Mucosa of gallbladder (tissue), 1 donor: ENCODE measurements at regions not wholly inside any gene's neighbourhood (a gene's known extent, or its start where the extent isn't known, plus 50 kb on each side); places are given as distances from the start of the nearest gene placed in this dataset.
"Not testable (repeated sequence)": the region's sequence is repeated elsewhere in the genome, so short reads cannot be mapped to it uniquely, and the experiment has no call there.

ENCODE experiments used
- DNase-seq: peaks from one replicate; pipeline ENCODE4 v3.0.0-alpha.2; 2020; ENCODE audit warnings: low spot score
- donor health status: DM: no; HTN: no; CAD: no.

GRCh38 chr2:154582694-154583093 is 115.8 kb upstream of the KCNJ3 start:
- not testable (repeated sequence) for DNase-seq

- not testable (repeated sequence) for DNase-seq
Observed at GRCh38 chr2:154583274-154583673, 115.2 kb upstream of the KCNJ3 start.

GRCh38 chr2:154587739-154588138 is 110.8 kb upstream of the KCNJ3 start:
- no peak for DNase-seq

- DNase-seq = no peak
Observed at GRCh38 chr2:154588838-154589237, 109.7 kb upstream of the KCNJ3 start.

GRCh38 chr2:154589514-154589913 is 109.0 kb upstream of the KCNJ3 start:
- no peak for DNase-seq

DNA sequence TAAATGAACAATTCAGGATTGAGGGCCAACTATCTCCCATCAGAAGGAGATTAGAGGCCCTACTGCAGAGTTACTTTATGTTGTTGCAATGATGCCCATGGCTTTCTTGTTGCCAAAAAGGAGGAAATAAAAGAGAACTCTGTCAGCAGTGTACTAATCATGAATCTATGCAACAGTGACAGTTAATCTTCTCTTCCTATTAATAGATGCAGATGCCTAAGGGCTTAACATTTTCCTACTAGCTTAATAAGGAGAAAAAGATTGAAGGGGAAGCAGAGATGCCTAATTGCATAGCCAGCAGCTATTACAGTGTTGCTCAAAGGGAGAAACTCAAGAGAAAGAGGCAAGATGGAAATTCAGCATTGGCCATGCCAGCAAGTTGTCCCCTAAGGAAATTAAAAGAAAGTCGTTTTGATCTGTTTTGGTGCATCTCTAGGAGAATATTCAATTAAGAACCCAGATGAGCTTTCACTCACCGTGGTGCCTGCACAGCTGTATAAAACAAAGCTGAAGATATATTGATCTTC is 107.1 kb upstream of the KCNJ3 start:
- no peak for DNase-seq

- no peak for DNase-seq
Observed at GRCh38 chr2:154599189-154599588, 99.3 kb upstream of the KCNJ3 start.

DNA sequence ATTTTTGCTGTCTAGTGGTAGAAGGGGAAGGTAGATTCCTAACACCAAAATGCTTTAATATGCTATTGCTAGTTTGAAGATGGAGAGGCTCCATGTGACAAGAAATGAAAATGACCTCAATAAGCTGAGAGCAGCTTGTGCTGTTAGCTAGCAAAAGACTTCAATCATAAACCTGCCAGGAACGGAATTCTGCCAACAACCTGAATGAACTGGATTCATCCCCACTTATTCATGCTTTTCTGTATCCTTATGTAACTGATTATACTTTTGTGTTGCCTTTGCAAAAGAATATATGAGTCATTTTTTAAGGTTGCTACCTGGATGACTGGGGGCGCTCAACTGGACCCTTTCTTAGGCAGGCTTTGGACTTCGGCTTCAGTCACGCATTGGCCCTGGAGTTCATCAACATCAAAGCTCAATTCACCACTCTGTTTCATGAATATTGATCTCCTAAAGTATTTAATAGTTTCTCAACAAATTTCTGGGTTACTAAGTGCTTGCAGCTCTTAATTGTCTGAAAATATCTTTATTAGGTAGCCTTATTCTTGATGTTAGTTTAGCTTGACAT is 97.5 kb upstream of the KCNJ3 start:
- DNase-seq = no peak

- DNase-seq = no peak
Observed at GRCh38 chr2:154603682-154604081, 94.8 kb upstream of the KCNJ3 start.

GRCh38 chr2:154608438-154608837 is 90.1 kb upstream of the KCNJ3 start:
- DNase-seq = no peak

DNA sequence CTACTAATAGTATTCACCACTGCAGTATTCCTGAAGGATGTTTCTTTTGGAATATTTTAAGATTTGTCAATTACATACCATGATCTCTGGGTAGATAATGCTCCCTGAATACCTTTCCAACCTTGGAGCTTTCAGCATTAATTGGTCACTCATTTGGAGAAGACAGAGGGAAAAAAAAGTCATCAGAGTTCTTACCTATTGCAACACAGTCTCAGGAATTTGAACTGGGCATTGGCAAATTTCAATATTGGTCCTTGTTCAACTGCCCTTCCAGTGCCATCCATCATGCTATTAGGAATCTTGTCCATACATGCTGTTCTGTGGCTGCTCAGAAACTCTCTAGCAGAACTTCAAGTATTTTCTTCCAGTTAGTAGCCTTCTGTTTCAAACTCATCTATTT is 83.6 kb upstream of the KCNJ3 start:
- no peak for DNase-seq

DNA sequence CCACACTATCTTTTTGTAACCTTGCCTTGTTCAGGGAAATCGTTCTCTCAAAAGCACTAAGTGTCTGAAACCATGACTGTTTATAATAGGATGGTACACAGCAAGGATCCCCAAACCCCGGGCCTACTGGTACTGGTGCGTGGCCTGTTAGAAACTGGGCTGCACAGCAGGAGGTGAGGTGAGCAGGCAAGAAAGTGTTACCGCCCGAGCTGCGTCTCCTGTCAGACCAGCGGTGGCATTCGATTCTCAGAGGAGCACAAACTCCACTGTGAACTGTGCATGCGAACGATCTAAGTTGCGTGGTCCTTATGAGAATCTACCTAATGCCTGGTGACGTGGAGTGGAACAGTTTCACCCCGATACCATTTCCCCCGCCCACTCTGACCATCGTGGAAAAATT is 81.8 kb upstream of the KCNJ3 start:
- DNase-seq = no peak

GRCh38 chr2:154620471-154620870 is 78.0 kb upstream of the KCNJ3 start:
- no peak for DNase-seq

DNA sequence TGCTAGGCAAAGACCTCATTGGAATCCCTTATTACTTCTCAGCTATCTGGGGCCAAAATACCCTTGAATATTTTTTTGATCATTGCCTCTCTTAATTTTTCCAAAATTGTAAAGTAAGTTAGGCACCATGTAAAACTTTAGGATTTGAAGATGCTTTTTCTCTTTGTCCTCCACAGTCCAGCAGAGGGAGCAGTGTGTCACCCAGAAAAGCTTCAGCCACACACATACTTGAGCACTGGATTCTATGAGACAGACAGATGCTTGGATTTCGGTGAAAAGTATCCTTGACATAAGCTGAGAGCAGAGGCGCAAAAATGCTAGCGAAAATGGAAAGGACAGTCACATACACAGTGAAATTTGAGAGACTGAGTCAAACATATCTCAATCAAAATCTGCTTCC is 74.7 kb upstream of the KCNJ3 start:
- DNase-seq = peak; percentile 42

GRCh38 chr2:154637456-154637855 is 61.0 kb upstream of the KCNJ3 start:
- DNase-seq = no peak

GRCh38 chr2:154638783-154639182 is 59.7 kb upstream of the KCNJ3 start:
- DNase-seq = no peak

DNA sequence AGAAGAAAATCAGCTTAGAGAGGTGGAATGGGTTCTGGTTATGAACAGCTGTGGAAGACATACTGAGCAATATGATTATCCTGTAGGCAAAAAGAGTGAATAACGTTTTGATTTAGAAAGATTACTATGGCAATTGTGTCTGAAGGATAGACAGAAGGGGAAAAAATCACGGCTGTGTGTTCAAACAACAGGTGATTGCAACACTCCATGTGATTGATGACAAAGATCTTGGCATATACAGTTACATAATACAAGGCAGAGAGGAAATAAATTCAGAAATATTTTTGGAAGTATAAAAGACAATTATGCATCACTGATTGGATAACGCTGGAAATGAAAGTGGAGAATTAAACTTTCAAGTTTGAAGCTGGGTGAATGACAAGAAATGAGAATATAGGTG is 58.5 kb upstream of the KCNJ3 start:
- no peak for DNase-seq
